ENCODE measurements at regions not wholly inside any gene's neighbourhood (a gene's known extent, or its start where the extent isn't known, plus 50 kb on each side); places are given as distances from the start of the nearest gene placed in this dataset.

- POLR2A ChIA-PET: no interaction called here
- CTCF ChIA-PET: no interaction called here
- Mint-ChIP-seq H3K27ac (ENCODE audit: low read depth, unreplicated experiment) (no peak overlapping the region), H3K36me3 (ENCODE audit: insufficient read depth, unreplicated experiment) (peaks cover 7% of the 10 kb centered on the region), H3K9me3 (ENCODE audit: unreplicated experiment) (no peaks in the 10 kb centered on the region), H3K4me3 (ENCODE audit: unreplicated experiment) (no peak overlapping the region), H3K27me3 (ENCODE audit: insufficient read depth, unreplicated experiment) (peaks cover 54% of the 10 kb centered on the region), H3K4me1 (ENCODE audit: insufficient read depth, unreplicated experiment) (no peaks in the 10 kb centered on the region)
- BruUV-seq (replicated peaks): no TSS peak
- TF ChIP-seq, protein P1, sequence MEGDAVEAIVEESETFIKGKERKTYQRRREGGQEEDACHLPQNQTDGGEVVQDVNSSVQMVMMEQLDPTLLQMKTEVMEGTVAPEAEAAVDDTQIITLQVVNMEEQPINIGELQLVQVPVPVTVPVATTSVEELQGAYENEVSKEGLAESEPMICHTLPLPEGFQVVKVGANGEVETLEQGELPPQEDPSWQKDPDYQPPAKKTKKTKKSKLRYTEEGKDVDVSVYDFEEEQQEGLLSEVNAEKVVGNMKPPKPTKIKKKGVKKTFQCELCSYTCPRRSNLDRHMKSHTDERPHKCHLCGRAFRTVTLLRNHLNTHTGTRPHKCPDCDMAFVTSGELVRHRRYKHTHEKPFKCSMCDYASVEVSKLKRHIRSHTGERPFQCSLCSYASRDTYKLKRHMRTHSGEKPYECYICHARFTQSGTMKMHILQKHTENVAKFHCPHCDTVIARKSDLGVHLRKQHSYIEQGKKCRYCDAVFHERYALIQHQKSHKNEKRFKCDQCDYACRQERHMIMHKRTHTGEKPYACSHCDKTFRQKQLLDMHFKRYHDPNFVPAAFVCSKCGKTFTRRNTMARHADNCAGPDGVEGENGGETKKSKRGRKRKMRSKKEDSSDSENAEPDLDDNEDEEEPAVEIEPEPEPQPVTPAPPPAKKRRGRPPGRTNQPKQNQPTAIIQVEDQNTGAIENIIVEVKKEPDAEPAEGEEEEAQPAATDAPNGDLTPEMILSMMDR (IDR thresholded peaks at IDR 0.05; ENCODE audit: unreplicated experiment): no peak
- DNase-seq (ENCODE audit: unreplicated experiment): no peak
- intact Hi-C loops (cut with micrococcal nuclease): no loop called here
These were observed 179.0 kb upstream of the NECTIN1 start for GRCh38 chr11:119907878-119908572.

GRCh38 chr11:119907122-119907851 is 178.3 kb upstream of the NECTIN1 start:
- TF ChIP-seq, protein P1 (IDR thresholded peaks at IDR 0.05; ENCODE audit: unreplicated experiment): no peak
- Mint-ChIP-seq H3K9me3 (ENCODE audit: unreplicated experiment) (no peaks in the 10 kb centered on the region), H3K4me1 (ENCODE audit: insufficient read depth, unreplicated experiment) (no peaks in the 10 kb centered on the region), H3K27me3 (ENCODE audit: insufficient read depth, unreplicated experiment) (peaks cover 58% of the 10 kb centered on the region), H3K36me3 (ENCODE audit: insufficient read depth, unreplicated experiment) (peaks cover 7% of the 10 kb centered on the region), H3K27ac (ENCODE audit: low read depth, unreplicated experiment) (no peak overlapping the region), H3K4me3 (ENCODE audit: unreplicated experiment) (no peak overlapping the region)
- POLR2A ChIA-PET: no interaction called here
- no TSS peak for BruUV-seq (replicated peaks)
- intact Hi-C loops (cut with micrococcal nuclease): no loop called here
- CTCF ChIA-PET: interaction anchor here (0.6 kb wide), 1 partner anchor 522 kb away, joined by 4 read pairs; no protein-coding TSS in a partner anchor
- no peak for DNase-seq (ENCODE audit: unreplicated experiment)

GRCh38 chr11:119906376-119906775 is 177.4 kb upstream of the NECTIN1 start:
- H3K27me3 Mint-ChIP-seq (ENCODE audit: insufficient read depth, unreplicated experiment): peaks cover 66% of the 10 kb centered on the region
- CTCF ChIA-PET: no interaction called here
- intact Hi-C loops (cut with micrococcal nuclease): no loop called here

GRCh38 chr11:119905162-119905561 is 176.2 kb upstream of the NECTIN1 start:
- Mint-ChIP-seq H3K4me3 (ENCODE audit: unreplicated experiment) (no peak overlapping the region), H3K36me3 (ENCODE audit: insufficient read depth, unreplicated experiment) (peaks cover 7% of the 10 kb centered on the region), H3K27me3 (ENCODE audit: insufficient read depth, unreplicated experiment) (peaks cover 66% of the 10 kb centered on the region), H3K9me3 (ENCODE audit: unreplicated experiment) (no peaks in the 10 kb centered on the region), H3K27ac (ENCODE audit: low read depth, unreplicated experiment) (no peak overlapping the region), H3K4me1 (ENCODE audit: insufficient read depth, unreplicated experiment) (no peaks in the 10 kb centered on the region)
- TF ChIP-seq, protein P1 (IDR thresholded peaks at IDR 0.05; ENCODE audit: unreplicated experiment): no peak
- BruUV-seq (replicated peaks): no TSS peak
- CTCF ChIA-PET: interaction anchor here (0.9 kb wide), 1 partner anchor 223 kb away, joined by 3 read pairs; no protein-coding TSS in a partner anchor
- no peak for DNase-seq (ENCODE audit: unreplicated experiment)
- intact Hi-C loops (cut with micrococcal nuclease): no loop called here
- POLR2A ChIA-PET: interaction anchor here (0.6 to 0.7 kb wide), 3 partner anchors 26 to 488 kb away, joined by 3 read pairs; no protein-coding TSS in a partner anchor

More at GRCh38 chr11:119906376-119906775, 177.4 kb upstream of the NECTIN1 start:
- POLR2A ChIA-PET: no interaction called here
- H3K9me3 Mint-ChIP-seq (ENCODE audit: unreplicated experiment): no peaks in the 10 kb centered on the region
- no peak for DNase-seq (ENCODE audit: unreplicated experiment)
- H3K4me3 Mint-ChIP-seq (ENCODE audit: unreplicated experiment): no peak overlapping the region
- TF ChIP-seq, protein P1 (IDR thresholded peaks at IDR 0.05; ENCODE audit: unreplicated experiment): no peak
- BruUV-seq (replicated peaks): no TSS peak
- peaks cover 7% of the 10 kb centered on the region for H3K36me3 Mint-ChIP-seq (ENCODE audit: insufficient read depth, unreplicated experiment)
- no peak overlapping the region for H3K27ac Mint-ChIP-seq (ENCODE audit: low read depth, unreplicated experiment)
- no peaks in the 10 kb centered on the region for H3K4me1 Mint-ChIP-seq (ENCODE audit: insufficient read depth, unreplicated experiment)

Measured in MCF 10A (cell line).